ENCODE measurements at regions not wholly inside any gene's neighbourhood (a gene's known extent, or its start where the extent isn't known, plus 50 kb on each side); places are given as distances from the start of the nearest gene placed in this dataset.

DNA sequence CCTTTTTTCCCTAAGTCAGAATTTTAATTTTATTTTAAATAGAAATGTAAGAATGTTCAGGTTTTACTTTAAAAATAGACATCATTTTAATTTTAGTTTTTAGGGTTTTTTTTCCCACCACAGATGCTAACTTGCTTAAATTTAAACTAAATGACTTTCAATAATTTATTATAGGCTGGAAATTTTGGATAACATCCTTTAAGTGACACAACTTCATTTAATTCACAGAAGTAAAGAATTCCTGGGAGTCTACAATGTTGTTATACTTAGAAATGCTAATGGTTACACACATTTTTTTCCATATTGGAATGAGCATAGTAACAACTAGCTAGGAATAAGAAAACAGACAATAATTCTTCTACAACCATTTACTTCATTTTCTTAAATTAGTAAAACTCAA, 90.5 kb upstream of the PDE10A start:
- H3K27ac ChIP-seq (ENCODE audit: low read depth, low read length), result no peak overlapping the region
- H3K36me3 Mint-ChIP-seq (ENCODE audit: low read depth, unreplicated experiment), result no peaks in the 10 kb centered on the region
- TF ChIP-seq, protein P1, sequence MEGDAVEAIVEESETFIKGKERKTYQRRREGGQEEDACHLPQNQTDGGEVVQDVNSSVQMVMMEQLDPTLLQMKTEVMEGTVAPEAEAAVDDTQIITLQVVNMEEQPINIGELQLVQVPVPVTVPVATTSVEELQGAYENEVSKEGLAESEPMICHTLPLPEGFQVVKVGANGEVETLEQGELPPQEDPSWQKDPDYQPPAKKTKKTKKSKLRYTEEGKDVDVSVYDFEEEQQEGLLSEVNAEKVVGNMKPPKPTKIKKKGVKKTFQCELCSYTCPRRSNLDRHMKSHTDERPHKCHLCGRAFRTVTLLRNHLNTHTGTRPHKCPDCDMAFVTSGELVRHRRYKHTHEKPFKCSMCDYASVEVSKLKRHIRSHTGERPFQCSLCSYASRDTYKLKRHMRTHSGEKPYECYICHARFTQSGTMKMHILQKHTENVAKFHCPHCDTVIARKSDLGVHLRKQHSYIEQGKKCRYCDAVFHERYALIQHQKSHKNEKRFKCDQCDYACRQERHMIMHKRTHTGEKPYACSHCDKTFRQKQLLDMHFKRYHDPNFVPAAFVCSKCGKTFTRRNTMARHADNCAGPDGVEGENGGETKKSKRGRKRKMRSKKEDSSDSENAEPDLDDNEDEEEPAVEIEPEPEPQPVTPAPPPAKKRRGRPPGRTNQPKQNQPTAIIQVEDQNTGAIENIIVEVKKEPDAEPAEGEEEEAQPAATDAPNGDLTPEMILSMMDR (IDR thresholded peaks at IDR 0.05; ENCODE audit: insufficient read depth, low read depth, low read length), result no peak
- TF ChIP-seq EZH2 (IDR thresholded peaks at IDR 0.05; ENCODE audit: insufficient read depth, low read length), result no peak
- no peaks in the 10 kb centered on the region for H3K27me3 ChIP-seq (ENCODE audit: insufficient read depth, low read length)
- no peak overlapping the region for H3K27ac Mint-ChIP-seq (ENCODE audit: unreplicated experiment)
- H3K4me3 ChIP-seq (ENCODE audit: insufficient read depth, low read depth, low read length), result no peak overlapping the region
- no peak overlapping the region for H3K4me2 ChIP-seq (ENCODE audit: low read length)
- H3K79me2 ChIP-seq (ENCODE audit: insufficient read depth, low read length), result no peaks in the 10 kb centered on the region
- peaks cover 4% of the 10 kb centered on the region for H3K9me3 ChIP-seq (ENCODE audit: insufficient read depth, low read depth, low read length)
- no peak for DNase-seq (ENCODE audit: low read depth)
- H3K4me1 ChIP-seq (ENCODE audit: insufficient read depth, low read length), result no peaks in the 10 kb centered on the region
- H3K4me1 Mint-ChIP-seq (ENCODE audit: low read depth, unreplicated experiment), result no peaks in the 10 kb centered on the region
- peaks cover 2% of the 10 kb centered on the region for H3K27me3 Mint-ChIP-seq (ENCODE audit: low read depth, unreplicated experiment)
- H4K20me1 ChIP-seq (ENCODE audit: insufficient read depth, low read length), result no peaks in the 10 kb centered on the region
- H3K36me3 ChIP-seq (ENCODE audit: insufficient read depth, low read length), result no peaks in the 10 kb centered on the region
- FAIRE-seq, result no peak
- no peak overlapping the region for H3K4me3 Mint-ChIP-seq (ENCODE audit: unreplicated experiment)
- H3K9me3 Mint-ChIP-seq (ENCODE audit: unreplicated experiment), result peaks cover 1% of the 10 kb centered on the region
- no peak overlapping the region for H2AFZ ChIP-seq (ENCODE audit: low read depth, low read length)
- no peak overlapping the region for H3K9ac ChIP-seq (ENCODE audit: low read length)

DNA sequence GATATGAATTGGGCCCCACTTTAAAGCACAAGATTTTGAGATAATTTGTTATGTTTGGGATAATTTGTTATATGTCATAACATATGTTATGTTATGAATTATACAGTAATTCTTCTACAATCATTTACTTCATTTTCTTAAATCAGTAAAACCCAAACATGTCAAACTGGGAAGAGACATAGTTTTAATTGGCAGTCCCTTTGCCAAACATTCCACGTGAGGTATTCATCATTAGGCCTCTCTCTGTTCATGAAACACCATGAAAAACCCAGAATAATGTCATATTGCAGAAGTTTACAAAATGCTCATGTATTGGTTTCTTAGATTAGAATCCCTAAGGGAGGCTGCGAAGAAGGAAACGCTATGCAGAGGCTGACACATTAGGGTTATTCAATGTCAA, 89.4 kb upstream of the PDE10A start:
- Histone ChIP-seq H3K4me3 (ENCODE audit: insufficient read depth, low read depth, low read length) (no peak overlapping the region), H3K79me2 (ENCODE audit: insufficient read depth, low read length) (no peaks in the 10 kb centered on the region), H4K20me1 (ENCODE audit: insufficient read depth, low read length) (no peaks in the 10 kb centered on the region), H3K27ac (ENCODE audit: low read depth, low read length) (no peak overlapping the region), H3K27me3 (ENCODE audit: insufficient read depth, low read length) (no peaks in the 10 kb centered on the region), H3K9ac (ENCODE audit: low read length) (no peak overlapping the region), H2AFZ (ENCODE audit: low read depth, low read length) (no peak overlapping the region), H3K9me3 (ENCODE audit: insufficient read depth, low read depth, low read length) (peaks cover 4% of the 10 kb centered on the region), H3K36me3 (ENCODE audit: insufficient read depth, low read length) (no peaks in the 10 kb centered on the region), H3K4me2 (ENCODE audit: low read length) (no peak overlapping the region), H3K4me1 (ENCODE audit: insufficient read depth, low read length) (no peaks in the 10 kb centered on the region)
- H3K27ac Mint-ChIP-seq (ENCODE audit: unreplicated experiment), result no peak overlapping the region
- peaks cover 8% of the 10 kb centered on the region for H3K27me3 Mint-ChIP-seq (ENCODE audit: low read depth, unreplicated experiment)
- no peaks in the 10 kb centered on the region for H3K9me3 Mint-ChIP-seq (ENCODE audit: unreplicated experiment)
- H3K4me3 Mint-ChIP-seq (ENCODE audit: unreplicated experiment), result no peak overlapping the region
- H3K4me1 Mint-ChIP-seq (ENCODE audit: low read depth, unreplicated experiment), result no peaks in the 10 kb centered on the region
- no peaks in the 10 kb centered on the region for H3K36me3 Mint-ChIP-seq (ENCODE audit: low read depth, unreplicated experiment)
- TF ChIP-seq, protein P1 (IDR thresholded peaks at IDR 0.05; ENCODE audit: insufficient read depth, low read depth, low read length), result no peak
- no peak for TF ChIP-seq EZH2 (IDR thresholded peaks at IDR 0.05; ENCODE audit: insufficient read depth, low read length)
- FAIRE-seq, result no peak
- DNase-seq (ENCODE audit: low read depth), result no peak

DNA sequence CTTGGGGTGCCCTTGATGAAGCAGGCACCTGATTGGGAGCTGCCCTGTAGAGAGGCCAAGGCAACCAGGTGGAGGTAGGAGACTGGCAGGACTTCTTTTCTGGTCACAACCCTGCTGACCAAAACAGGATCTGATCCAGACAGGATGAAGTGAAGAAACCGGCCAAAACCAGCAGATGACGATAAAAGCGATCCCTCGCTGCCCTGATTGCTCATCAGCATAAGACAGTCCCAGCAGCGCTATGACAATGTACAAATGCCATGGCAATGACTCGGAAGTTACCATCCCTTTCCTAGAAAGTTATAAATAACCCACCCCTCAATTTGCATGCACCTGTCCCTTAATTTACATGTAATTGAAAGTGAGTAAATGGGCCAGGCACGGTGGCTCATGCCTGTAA, 88.4 kb upstream of the PDE10A start:
- no peaks in the 10 kb centered on the region for H4K20me1 ChIP-seq (ENCODE audit: insufficient read depth, low read length)
- no peaks in the 10 kb centered on the region for H3K4me1 Mint-ChIP-seq (ENCODE audit: low read depth, unreplicated experiment)
- H3K4me1 ChIP-seq (ENCODE audit: insufficient read depth, low read length), result no peaks in the 10 kb centered on the region
- no peaks in the 10 kb centered on the region for H3K36me3 ChIP-seq (ENCODE audit: insufficient read depth, low read length)
- no peaks in the 10 kb centered on the region for H3K36me3 Mint-ChIP-seq (ENCODE audit: low read depth, unreplicated experiment)
- no peak overlapping the region for H3K4me3 Mint-ChIP-seq (ENCODE audit: unreplicated experiment)
- no peaks in the 10 kb centered on the region for H3K9me3 Mint-ChIP-seq (ENCODE audit: unreplicated experiment)
- TF ChIP-seq, protein P1 (IDR thresholded peaks at IDR 0.05; ENCODE audit: insufficient read depth, low read depth, low read length), result no peak
- no peak for TF ChIP-seq EZH2 (IDR thresholded peaks at IDR 0.05; ENCODE audit: insufficient read depth, low read length)
- H3K79me2 ChIP-seq (ENCODE audit: insufficient read depth, low read length), result no peaks in the 10 kb centered on the region
- no peak for FAIRE-seq
- no peak overlapping the region for H3K4me2 ChIP-seq (ENCODE audit: low read length)
- H3K9ac ChIP-seq (ENCODE audit: low read length), result no peak overlapping the region
- H3K27ac ChIP-seq (ENCODE audit: low read depth, low read length), result no peak overlapping the region
- no peak overlapping the region for H3K4me3 ChIP-seq (ENCODE audit: insufficient read depth, low read depth, low read length)
- H2AFZ ChIP-seq (ENCODE audit: low read depth, low read length), result no peak overlapping the region
- no peaks in the 10 kb centered on the region for H3K27me3 ChIP-seq (ENCODE audit: insufficient read depth, low read length)
- peaks cover 4% of the 10 kb centered on the region for H3K9me3 ChIP-seq (ENCODE audit: insufficient read depth, low read depth, low read length)
- no peak for DNase-seq (ENCODE audit: low read depth)
- H3K27ac Mint-ChIP-seq (ENCODE audit: unreplicated experiment), result no peak overlapping the region
- H3K27me3 Mint-ChIP-seq (ENCODE audit: low read depth, unreplicated experiment), result peaks cover 8% of the 10 kb centered on the region
